ENCODE measurements at regions not wholly inside any gene's neighbourhood (a gene's known extent, or its start where the extent isn't known, plus 50 kb on each side); places are given as distances from the start of the nearest gene placed in this dataset.

GRCh38 chr14:98791661-98792060 is 480.3 kb downstream of the BCL11B start:
- Histone ChIP-seq H3F3A (ENCODE audit: insufficient read depth) (no peaks in the 10 kb centered on the region), H3K9me2 (ENCODE audit: insufficient read depth) (no peaks in the 10 kb centered on the region), H3K27ac (no peak overlapping the region), H4K20me1 (ENCODE audit: insufficient read depth) (no peaks in the 10 kb centered on the region), H3K27me3 (replicated peaks; ENCODE audit: insufficient read depth) (no peaks in the 10 kb centered on the region), H3K79me2 (ENCODE audit: insufficient read depth) (no peaks in the 10 kb centered on the region), H3K9me3 (ENCODE audit: low read depth) (no peaks in the 10 kb centered on the region), H3K4me1 (ENCODE audit: insufficient read depth) (no peaks in the 10 kb centered on the region), H3K4me2 (ENCODE audit: unreplicated experiment) (no peak overlapping the region), H3K4me3 (no peak overlapping the region), H2AFZ (no peak overlapping the region), H3K9ac (no peak overlapping the region), H3K36me3 (ENCODE audit: low read depth) (no peaks in the 10 kb centered on the region)
- WGBS, 2 experiments (ENCODE audit: low coverage in 1 of 2, low lambda C conversion rate in 2 of 2, missing lambda C conversion rate in 2 of 2) = 11 to 12% methylated on average over 3 of the region's 3 CpGs
- no peak for DNase-seq
- TF ChIP-seq EZH2phosphoT487 (IDR thresholded peaks at IDR 0.05; ENCODE audit: insufficient read depth, low read depth) (no peak), EZH2 (IDR thresholded peaks at IDR 0.05; ENCODE audit: insufficient read depth, poor library complexity, severe bottlenecking) (no peak)
- in situ Hi-C loops (cut with MboI) = no loop called here

DNA sequence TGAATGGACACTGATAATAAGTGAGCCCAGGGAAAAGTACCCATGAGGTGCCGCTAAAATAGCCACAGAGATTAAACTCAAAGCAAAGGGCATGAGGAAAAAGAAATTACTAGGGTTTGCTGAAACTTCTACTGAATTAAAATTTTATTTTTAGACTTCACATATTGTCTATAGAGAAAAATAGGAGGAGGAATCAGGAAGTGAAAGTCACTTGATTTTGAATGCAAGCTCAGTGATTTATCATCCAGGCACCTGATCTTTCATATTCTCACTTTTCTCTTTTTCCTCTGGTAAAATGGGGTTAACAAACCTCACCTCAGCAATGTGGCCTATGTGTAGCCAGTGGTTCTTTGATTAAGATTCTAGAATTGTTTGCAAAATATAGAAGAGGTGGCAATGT is 479.8 kb downstream of the BCL11B start:
- no peaks in the 10 kb centered on the region for H3K4me1 ChIP-seq (ENCODE audit: insufficient read depth)
- WGBS, 2 experiments (ENCODE audit: low coverage in 1 of 2, low lambda C conversion rate in 2 of 2, missing lambda C conversion rate in 2 of 2) = 23 to 41% methylated on average over 1 of the region's 1 CpG
- H4K20me1 ChIP-seq (ENCODE audit: insufficient read depth) = no peaks in the 10 kb centered on the region
- no peak overlapping the region for H3K4me3 ChIP-seq
- no peaks in the 10 kb centered on the region for H3F3A ChIP-seq (ENCODE audit: insufficient read depth)
- in situ Hi-C loops (cut with MboI) = no loop called here
- H3K9me2 ChIP-seq (ENCODE audit: insufficient read depth) = no peaks in the 10 kb centered on the region
- no peak overlapping the region for H3K9ac ChIP-seq
- no peaks in the 10 kb centered on the region for H3K36me3 ChIP-seq (ENCODE audit: low read depth)
- H3K79me2 ChIP-seq (ENCODE audit: insufficient read depth) = no peaks in the 10 kb centered on the region
- no peak overlapping the region for H2AFZ ChIP-seq
- TF ChIP-seq EZH2phosphoT487 (IDR thresholded peaks at IDR 0.05; ENCODE audit: insufficient read depth, low read depth) = no peak
- no peak for TF ChIP-seq EZH2 (IDR thresholded peaks at IDR 0.05; ENCODE audit: insufficient read depth, poor library complexity, severe bottlenecking)
- H3K4me2 ChIP-seq (ENCODE audit: unreplicated experiment) = no peak overlapping the region
- no peaks in the 10 kb centered on the region for H3K9me3 ChIP-seq (ENCODE audit: low read depth)
- DNase-seq = no peak
- no peak overlapping the region for H3K27ac ChIP-seq
- no peaks in the 10 kb centered on the region for H3K27me3 ChIP-seq (replicated peaks; ENCODE audit: insufficient read depth)

DNA sequence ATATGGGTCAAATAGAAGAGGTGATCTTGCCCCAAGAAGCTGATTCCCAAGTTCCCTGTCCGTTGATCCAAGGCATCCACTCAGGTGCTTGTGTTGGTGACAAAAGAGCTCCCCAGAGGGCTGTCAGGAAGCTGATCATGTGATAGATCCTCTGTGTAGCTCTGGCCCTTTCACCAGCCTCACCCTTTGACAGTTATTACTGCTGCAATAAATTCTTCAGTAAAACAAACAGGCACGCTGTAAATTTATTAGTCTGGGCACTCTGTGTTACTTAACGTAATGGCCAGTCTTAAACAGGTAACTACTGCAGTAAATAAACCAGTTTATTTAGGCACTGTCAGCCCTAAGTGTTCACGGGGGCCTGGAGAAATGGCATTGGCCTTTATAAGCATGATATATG is 473.9 kb downstream of the BCL11B start:
- in situ Hi-C loops (cut with MboI) = no loop called here
- DNase-seq = no peak
- Histone ChIP-seq H3K4me2 (ENCODE audit: unreplicated experiment) (no peak overlapping the region), H3K9me2 (ENCODE audit: insufficient read depth) (no peaks in the 10 kb centered on the region), H3F3A (ENCODE audit: insufficient read depth) (no peaks in the 10 kb centered on the region), H2AFZ (no peak overlapping the region), H3K4me1 (ENCODE audit: insufficient read depth) (no peaks in the 10 kb centered on the region), H3K27me3 (replicated peaks; ENCODE audit: insufficient read depth) (no peaks in the 10 kb centered on the region), H3K9me3 (ENCODE audit: low read depth) (no peaks in the 10 kb centered on the region), H3K9ac (no peak overlapping the region), H3K36me3 (ENCODE audit: low read depth) (no peaks in the 10 kb centered on the region), H3K4me3 (no peak overlapping the region), H4K20me1 (ENCODE audit: insufficient read depth) (no peaks in the 10 kb centered on the region), H3K79me2 (ENCODE audit: insufficient read depth) (no peaks in the 10 kb centered on the region), H3K27ac (no peak overlapping the region)
- TF ChIP-seq EZH2 (IDR thresholded peaks at IDR 0.05; ENCODE audit: insufficient read depth, poor library complexity, severe bottlenecking) (no peak), EZH2phosphoT487 (IDR thresholded peaks at IDR 0.05; ENCODE audit: insufficient read depth, low read depth) (no peak)
- 35 to 36% methylated on average over 4 of the region's 4 CpGs for WGBS, 2 experiments (ENCODE audit: low coverage in 1 of 2, low lambda C conversion rate in 2 of 2, missing lambda C conversion rate in 2 of 2)

GRCh38 chr14:98799891-98800290 is 472.1 kb downstream of the BCL11B start:
- Histone ChIP-seq H2AFZ (no peak overlapping the region), H3K4me1 (ENCODE audit: insufficient read depth) (no peaks in the 10 kb centered on the region), H3K9me2 (ENCODE audit: insufficient read depth) (no peaks in the 10 kb centered on the region), H4K20me1 (ENCODE audit: insufficient read depth) (no peaks in the 10 kb centered on the region), H3K36me3 (ENCODE audit: low read depth) (no peaks in the 10 kb centered on the region), H3K4me3 (no peak overlapping the region), H3K27me3 (replicated peaks; ENCODE audit: insufficient read depth) (no peaks in the 10 kb centered on the region), H3F3A (ENCODE audit: insufficient read depth) (no peaks in the 10 kb centered on the region), H3K4me2 (ENCODE audit: unreplicated experiment) (no peak overlapping the region), H3K9me3 (ENCODE audit: low read depth) (no peaks in the 10 kb centered on the region), H3K79me2 (ENCODE audit: insufficient read depth) (no peaks in the 10 kb centered on the region), H3K9ac (no peak overlapping the region), H3K27ac (no peak overlapping the region)
- WGBS, 2 experiments (ENCODE audit: low coverage in 1 of 2, low lambda C conversion rate in 2 of 2, missing lambda C conversion rate in 2 of 2) = 0 to 3% methylated on average over 4 of the region's 4 CpGs
- DNase-seq = no peak
- TF ChIP-seq EZH2phosphoT487 (IDR thresholded peaks at IDR 0.05; ENCODE audit: insufficient read depth, low read depth) (no peak), EZH2 (IDR thresholded peaks at IDR 0.05; ENCODE audit: insufficient read depth, poor library complexity, severe bottlenecking) (no peak)
- in situ Hi-C loops (cut with MboI) = no loop called here

GRCh38 chr14:98802044-98802443 is 470.0 kb downstream of the BCL11B start:
- Histone ChIP-seq H3K9me2 (ENCODE audit: insufficient read depth) (no peaks in the 10 kb centered on the region), H3F3A (ENCODE audit: insufficient read depth) (no peaks in the 10 kb centered on the region), H3K27me3 (replicated peaks; ENCODE audit: insufficient read depth) (no peaks in the 10 kb centered on the region), H3K9me3 (ENCODE audit: low read depth) (no peaks in the 10 kb centered on the region), H3K4me2 (ENCODE audit: unreplicated experiment) (no peak overlapping the region), H3K4me1 (ENCODE audit: insufficient read depth) (no peaks in the 10 kb centered on the region), H3K9ac (no peak overlapping the region), H3K27ac (no peak overlapping the region), H2AFZ (no peak overlapping the region), H3K79me2 (ENCODE audit: insufficient read depth) (no peaks in the 10 kb centered on the region), H3K4me3 (no peak overlapping the region), H3K36me3 (ENCODE audit: low read depth) (no peaks in the 10 kb centered on the region), H4K20me1 (ENCODE audit: insufficient read depth) (no peaks in the 10 kb centered on the region)
- WGBS, 2 experiments (ENCODE audit: low coverage in 1 of 2, low lambda C conversion rate in 2 of 2, missing lambda C conversion rate in 2 of 2) = 26 to 27% methylated on average over 9 of the region's 9 CpGs
- in situ Hi-C loops (cut with MboI) = no loop called here
- TF ChIP-seq EZH2 (IDR thresholded peaks at IDR 0.05; ENCODE audit: insufficient read depth, poor library complexity, severe bottlenecking) (no peak), EZH2phosphoT487 (IDR thresholded peaks at IDR 0.05; ENCODE audit: insufficient read depth, low read depth) (no peak)
- DNase-seq = no peak

All from GM23248 (cell line).